Muscle of arm (tissue), 1 donor: ENCODE measurements at regions not wholly inside any gene's neighbourhood (a gene's known extent, or its start where the extent isn't known, plus 50 kb on each side); places are given as distances from the start of the nearest gene placed in this dataset.
"Not testable (repeated sequence)": the region's sequence is repeated elsewhere in the genome, so short reads cannot be mapped to it uniquely, and the experiment has no call there.

ENCODE experiments used
- DNase-seq: peaks from one replicate; pipeline ENCODE4 v3.0.0-alpha.2; 2013

- no peak for DNase-seq
These were observed 117.4 kb upstream of the TMEM45B start for GRCh38 chr11:129698212-129698611.

GRCh38 chr11:129699711-129700304, 115.8 kb upstream of the TMEM45B start:
- no peak for DNase-seq

GRCh38 chr11:129700701-129701100, 114.9 kb upstream of the TMEM45B start:
- DNase-seq: no peak

GRCh38 chr11:129701706-129702105, 113.9 kb upstream of the TMEM45B start:
- no peak for DNase-seq

GRCh38 chr11:129702410-129703398, 112.9 kb upstream of the TMEM45B start:
- no peak for DNase-seq

- peak; percentile 30 for DNase-seq
These were observed 111.8 kb upstream of the TMEM45B start for GRCh38 chr11:129703846-129704245.

- no peak for DNase-seq
These were observed 110.8 kb upstream of the TMEM45B start for GRCh38 chr11:129704831-129705230.

- no peak for DNase-seq
These were observed 110.3 kb upstream of the TMEM45B start for GRCh38 chr11:129705341-129705740.

GRCh38 chr11:129705933-129706332, 109.7 kb upstream of the TMEM45B start:
- no peak for DNase-seq

- DNase-seq: no peak
These were observed 105.7 kb upstream of the TMEM45B start for GRCh38 chr11:129709801-129710398.

- DNase-seq: no peak
These were observed 105.2 kb upstream of the TMEM45B start for GRCh38 chr11:129710423-129710822.

GRCh38 chr11:129711760-129712159, 103.9 kb upstream of the TMEM45B start:
- no peak for DNase-seq

- not testable (repeated sequence) for DNase-seq
These were observed 103.0 kb upstream of the TMEM45B start for GRCh38 chr11:129712486-129713240.

GRCh38 chr11:129719037-129719436, 96.6 kb upstream of the TMEM45B start:
- DNase-seq: no peak

GRCh38 chr11:129720156-129720555, 95.5 kb upstream of the TMEM45B start:
- DNase-seq: no peak

GRCh38 chr11:129720994-129721393, 94.7 kb upstream of the TMEM45B start:
- no peak for DNase-seq

- no peak for DNase-seq
These were observed 94.0 kb upstream of the TMEM45B start for GRCh38 chr11:129721685-129722084.

GRCh38 chr11:129722529-129722928, 93.1 kb upstream of the TMEM45B start:
- DNase-seq: no peak

GRCh38 chr11:129723146-129723760, 92.4 kb upstream of the TMEM45B start:
- DNase-seq: no peak

- no peak for DNase-seq
These were observed 91.9 kb upstream of the TMEM45B start for GRCh38 chr11:129723761-129724162.

GRCh38 chr11:129724866-129725265, 90.8 kb upstream of the TMEM45B start:
- no peak for DNase-seq

- no peak for DNase-seq
These were observed 89.5 kb upstream of the TMEM45B start for GRCh38 chr11:129726179-129726578.
